Spleen (tissue), 11 donors: ENCODE measurements at regions not wholly inside any gene's neighbourhood (a gene's known extent, or its start where the extent isn't known, plus 50 kb on each side); places are given as distances from the start of the nearest gene placed in this dataset.

Experiments
- DNase-seq: peaks from one replicate; pipeline ENCODE4 v3.0.0-alpha.2; 2020
- H3K27ac ChIP-seq, 8 donors: fragments of 200-600 bp; sonication (generic) in 7 of 8; 1 replicate in 4 of 8; 2 replicates in 4 of 8; pipeline versions ENCODE4 v1.5.0 to v1.8.0; 2016 to 2021; ENCODE audit warnings: inconsistent platforms in 4 of 8, mild to moderate bottlenecking in 4 of 8, moderate library complexity in 1 of 8
- H3K27me3 ChIP-seq, 7 donors: fragments of 200-600 bp; sonication (generic) in 6 of 7; replicated peaks in 1 of 7; 1 replicate in 4 of 7; 2 replicates in 3 of 7; pipeline versions ENCODE4 v1.5.0 to v1.8.0; 2016 to 2021; ENCODE audit warnings: inconsistent platforms in 3 of 7, mild to moderate bottlenecking in 1 of 7
- H3K36me3 ChIP-seq, 6 donors: fragments of 200-600 bp; sonication (generic) in 5 of 6; 1 replicate in 4 of 6; 2 replicates in 2 of 6; pipeline versions ENCODE4 v1.5.0 to v1.8.0; 2016 to 2021; ENCODE audit warnings: inconsistent platforms in 2 of 6
- H3K4me1 ChIP-seq, 6 donors: fragments of 200-600 bp; sonication (generic) in 5 of 6; 1 replicate in 3 of 6; 2 replicates in 3 of 6; pipeline versions ENCODE4 v1.5.0 to v1.8.0; 2016 to 2021; ENCODE audit warnings: inconsistent platforms in 3 of 6
- H3K4me3 ChIP-seq, 8 donors: fragments of 200-600 bp; sonication (generic) in 7 of 8; 1 replicate in 4 of 8; 2 replicates in 4 of 8; pipeline versions ENCODE4 v1.5.0 to v1.8.0; 2016 to 2021; ENCODE audit warnings: inconsistent platforms in 4 of 8, mild to moderate bottlenecking in 4 of 8, moderate library complexity in 2 of 8
- H3K9me3 ChIP-seq, 8 donors: fragments of 200-600 bp; sonication (generic) in 7 of 8; 1 replicate in 4 of 8; 2 replicates in 4 of 8; pipeline versions ENCODE4 v1.5.0 to v1.8.0; 2016 to 2021; ENCODE audit warnings: inconsistent platforms in 4 of 8
- CTCF ChIP-seq, 11 experiments: fragments of 200-600 bp in 7 of 11; fragments of 450-650 bp in 4 of 11; sonication (generic) in 4 of 11; IDR thresholded peaks in 8 of 11; conservative IDR thresholded peaks in 3 of 11; 1 replicate in 7 of 11; 2 replicates in 4 of 11; pipeline versions ENCODE4 v1.4.0 to v1.8.0; 2016 to 2021; ENCODE audit warnings: antibody characterized with exemption in 11 of 11, inconsistent platforms in 4 of 11, mild to moderate bottlenecking in 1 of 11
- POLR2A ChIP-seq, 3 donors: fragments of 450-650 bp; IDR thresholded peaks; one replicate each; pipeline ENCODE4 v1.5.1; 2017; ENCODE audit warnings: antibody characterized with exemption in 3 of 3, mild to moderate bottlenecking in 1 of 3
- POLR2AphosphoS5 ChIP-seq, 3 donors: sonication (generic); formaldehyde crosslinking; IDR thresholded peaks; one replicate each; pipeline ENCODE4 v1.5.1; 2017; ENCODE audit warnings: antibody characterized with exemption in 3 of 3
- WGBS, 5 donors: extraction: QIAGEN DNeasy Blood & Tissue Kit in 3 of 5; methylation state at CpG; one replicate each; pipeline versions ENCODE4 v1.1.5 to v1.1.7; 2013 to 2018; 5-methylcytosine and 5-hydroxymethylcytosine counted together
- intact Hi-C: fragments of 100-400 bp; cut with DNase I; formaldehyde crosslinking; loops from one replicate; pipeline ENCODE4 v1.15.0; 2023; ENCODE audit warnings: low total_unique reads
- donor health status: healthy with polysubstance abuse.
- donor health status: DM: no; HTN: no; CAD: no; lungs with moderate emphysema.
- donor health status: DM: no; HTN: no; CAD: no.
- donor health status: Bipolar disorder and iron deficiency.
- donor health status: healthy.
- donor health status: DM: no; HTN: no; CAD: no.
- donor health status: DM: yes; HTN: yes; CAD: no.

- DNase-seq: no peak
- Histone ChIP-seq H3K36me3 (no peaks in the 10 kb centered on the region), H3K9me3 (peaks cover 0 to 17% (median 5%) of the 10 kb centered on the region in 8 donors), H3K4me1 (no peaks in the 10 kb centered on the region), H3K27ac (no peak overlapping the region), H3K27me3 (peaks cover 0 to 4% (median 0%) of the 10 kb centered on the region in 7 donors), H3K4me3 (no peak overlapping the region)
- no peak for TF ChIP-seq CTCF (IDR thresholded peaks at IDR 0.05 in 8 of 11, conservative IDR thresholded peaks at IDR 0.05 in 3 of 11)
- 77 to 89% (median 86%) methylated on average over 7 of the region's 7 CpGs for WGBS, 5 donors
- intact Hi-C loops: no loop called here
Measured at GRCh38 chr10:128884033-128884425, 583.0 kb upstream of the MGMT start.

- H3K36me3 ChIP-seq: no peaks in the 10 kb centered on the region
- TF ChIP-seq CTCF (IDR thresholded peaks at IDR 0.05 in 8 of 11, conservative IDR thresholded peaks at IDR 0.05 in 3 of 11) (no peak), POLR2A (IDR thresholded peaks at IDR 0.05) (no peak), POLR2AphosphoS5 (IDR thresholded peaks at IDR 0.05) (no peak)
- no peak overlapping the region for H3K27ac ChIP-seq
- H3K27me3 ChIP-seq: peaks cover 0 to 4% (median 0%) of the 10 kb centered on the region in 7 donors
- no peak overlapping the region for H3K4me3 ChIP-seq
- no peak for DNase-seq
- intact Hi-C loops: no loop called here
- H3K4me1 ChIP-seq: no peaks in the 10 kb centered on the region
- peaks cover 0 to 22% (median 10%) of the 10 kb centered on the region in 8 donors for H3K9me3 ChIP-seq
- 78 to 89% (median 84%) methylated on average over 6 of the region's 6 CpGs for WGBS, 5 donors
Measured at GRCh38 chr10:128884496-128885072, 582.5 kb upstream of the MGMT start.

GRCh38 chr10:128885573-128886555 lies 581.2 kb upstream of the MGMT start:
- WGBS, 5 donors: 88 to 94% (median 88%) methylated on average over 22 of the region's 22 CpGs
- Histone ChIP-seq H3K4me1 (no peaks in the 10 kb centered on the region), H3K27me3 (peaks cover 0 to 4% (median 0%) of the 10 kb centered on the region in 7 donors), H3K36me3 (no peaks in the 10 kb centered on the region), H3K27ac (no peak overlapping the region), H3K9me3 (peaks cover 0 to 32% (median 13%) of the 10 kb centered on the region in 8 donors), H3K4me3 (no peak overlapping the region)
- no peak for TF ChIP-seq CTCF (IDR thresholded peaks at IDR 0.05 in 8 of 11, conservative IDR thresholded peaks at IDR 0.05 in 3 of 11)
- no peak for DNase-seq
- intact Hi-C loops: no loop called here

GRCh38 chr10:128887856-128888255 lies 579.2 kb upstream of the MGMT start:
- H3K27me3 ChIP-seq: peaks cover 0 to 4% (median 0%) of the 10 kb centered on the region in 7 donors
- no peak overlapping the region for H3K27ac ChIP-seq
- no peaks in the 10 kb centered on the region for H3K4me1 ChIP-seq
- no peaks in the 10 kb centered on the region for H3K36me3 ChIP-seq
- H3K9me3 ChIP-seq: peaks cover 0 to 32% (median 13%) of the 10 kb centered on the region in 8 donors
- intact Hi-C loops: no loop called here
- no peak for TF ChIP-seq POLR2AphosphoS5 (IDR thresholded peaks at IDR 0.05)
- TF ChIP-seq CTCF (IDR thresholded peaks at IDR 0.05 in 8 of 11, conservative IDR thresholded peaks at IDR 0.05 in 3 of 11): no peak
- TF ChIP-seq POLR2A (IDR thresholded peaks at IDR 0.05): no peak
- H3K4me3 ChIP-seq: no peak overlapping the region
- WGBS, 5 donors: 75 to 89% (median 80%) methylated on average over 3 of the region's 3 CpGs
- DNase-seq: no peak
